ENCODE measurements at regions not wholly inside any gene's neighbourhood (a gene's known extent, or its start where the extent isn't known, plus 50 kb on each side); places are given as distances from the start of the nearest gene placed in this dataset.

GRCh38 chr15:70347321-70348225 is 249.9 kb upstream of the TLE3 start:
- H3K9me3 ChIP-seq (ENCODE audit: severe bottlenecking), result no peaks in the 10 kb centered on the region
- H3K4me3 ChIP-seq (ENCODE audit: low read depth, low read length), result no peak overlapping the region
- no peak for DNase-seq
- no peaks in the 10 kb centered on the region for H3K36me3 ChIP-seq
- H3K27ac ChIP-seq, result no peak overlapping the region
- TF ChIP-seq CTCF (IDR thresholded peaks at IDR 0.05; ENCODE audit: low read depth, low read length), result no peak
- H3K27me3 ChIP-seq (ENCODE audit: insufficient read depth, low read depth, severe bottlenecking), result no peaks in the 10 kb centered on the region

GRCh38 chr15:70345251-70346019 is 247.7 kb upstream of the TLE3 start:
- no peak for TF ChIP-seq CTCF (IDR thresholded peaks at IDR 0.05; ENCODE audit: low read depth, low read length)
- peak overlapping the region; percentile 84 for H3K27ac ChIP-seq

GRCh38 chr15:70344666-70345065 is 246.9 kb upstream of the TLE3 start:
- Histone ChIP-seq H3K36me3 (no peaks in the 10 kb centered on the region), H3K27me3 (ENCODE audit: insufficient read depth, low read depth, severe bottlenecking) (no peaks in the 10 kb centered on the region), H3K4me3 (ENCODE audit: low read depth, low read length) (no peak overlapping the region), H3K27ac (peak overlapping the region; percentile 84), H3K9me3 (ENCODE audit: severe bottlenecking) (no peaks in the 10 kb centered on the region)
- DNase-seq, result peak; percentile 62
- TF ChIP-seq CTCF (IDR thresholded peaks at IDR 0.05; ENCODE audit: low read depth, low read length), result no peak

More at GRCh38 chr15:70345251-70346019, 247.7 kb upstream of the TLE3 start:
- no peaks in the 10 kb centered on the region for H3K36me3 ChIP-seq
- no peaks in the 10 kb centered on the region for H3K9me3 ChIP-seq (ENCODE audit: severe bottlenecking)
- H3K27me3 ChIP-seq (ENCODE audit: insufficient read depth, low read depth, severe bottlenecking), result no peaks in the 10 kb centered on the region
- no peak overlapping the region for H3K4me3 ChIP-seq (ENCODE audit: low read depth, low read length)
- DNase-seq, result no peak

GRCh38 chr15:70343961-70344621 is 246.4 kb upstream of the TLE3 start:
- Histone ChIP-seq H3K9me3 (ENCODE audit: severe bottlenecking) (no peaks in the 10 kb centered on the region), H3K36me3 (no peaks in the 10 kb centered on the region), H3K27me3 (ENCODE audit: insufficient read depth, low read depth, severe bottlenecking) (no peaks in the 10 kb centered on the region), H3K4me3 (ENCODE audit: low read depth, low read length) (no peak overlapping the region), H3K27ac (peak overlapping the region; percentile 84)
- TF ChIP-seq CTCF (IDR thresholded peaks at IDR 0.05; ENCODE audit: low read depth, low read length), result no peak
- no peak for DNase-seq

- Histone ChIP-seq H3K27me3 (ENCODE audit: insufficient read depth, low read depth, severe bottlenecking) (no peaks in the 10 kb centered on the region), H3K9me3 (ENCODE audit: severe bottlenecking) (no peaks in the 10 kb centered on the region), H3K27ac (peak overlapping the region; percentile 96), H3K4me3 (ENCODE audit: low read depth, low read length) (no peak overlapping the region), H3K36me3 (no peaks in the 10 kb centered on the region)
- TF ChIP-seq CTCF (IDR thresholded peaks at IDR 0.05; ENCODE audit: low read depth, low read length), result no peak
- no peak for DNase-seq
These were observed 245.1 kb upstream of the TLE3 start for GRCh38 chr15:70342554-70343548.

All from WERI-Rb-1 (cell line).